HEK293T (cell line): ENCODE measurements at regions not wholly inside any gene's neighbourhood (a gene's known extent, or its start where the extent isn't known, plus 50 kb on each side); places are given as distances from the start of the nearest gene placed in this dataset.

Experiments used
- ARNT ChIP-seq: fragments of 450-650 bp; IDR thresholded peaks from 2 replicates; pipeline ENCODE4 v1.6.1; 2017; ENCODE audit warnings: mild to moderate bottlenecking
- BHLHE40 ChIP-seq: fragments of 450-650 bp; IDR thresholded peaks from 2 replicates; pipeline ENCODE4 v1.6.1; 2016; ENCODE audit warnings: mild to moderate bottlenecking, moderate library complexity, borderline replicate concordance
- CTBP1 ChIP-seq: fragments of 450-650 bp; IDR thresholded peaks from 2 replicates; pipeline ENCODE4 v1.6.1; 2016; ENCODE audit warnings: borderline replicate concordance
- ELF4 ChIP-seq: fragments of 450-650 bp; IDR thresholded peaks from 2 replicates; pipeline ENCODE4 v1.6.1; 2017; ENCODE audit warnings: antibody characterized with exemption
- FOXA1 ChIP-seq: fragments of 450-650 bp; IDR thresholded peaks from 2 replicates; pipeline ENCODE4 v1.6.1; 2016; ENCODE audit warnings: mild to moderate bottlenecking
- HDGF ChIP-seq: fragments of 450-650 bp; IDR thresholded peaks from 2 replicates; pipeline ENCODE4 v1.6.1; 2017; ENCODE audit warnings: antibody characterized with exemption, borderline replicate concordance
- LEF1 ChIP-seq: fragments of 450-650 bp; IDR thresholded peaks from 2 replicates; pipeline ENCODE4 v1.6.1; 2017; ENCODE audit warnings: mild to moderate bottlenecking, borderline replicate concordance
- NFRKB ChIP-seq: fragments of 450-650 bp; IDR thresholded peaks from 2 replicates; pipeline ENCODE4 v1.6.1; 2016; ENCODE audit warnings: mild to moderate bottlenecking, moderate library complexity
- SUZ12 ChIP-seq: fragments of 450-650 bp; IDR thresholded peaks from 2 replicates; pipeline ENCODE4 v1.6.1; 2016; ENCODE audit warnings: mild to moderate bottlenecking
- TF ChIP-seq, protein P1 (sequence below): fragments of 450-650 bp; IDR thresholded peaks from 2 replicates; pipeline ENCODE4 v1.6.1; 2016

DNA sequence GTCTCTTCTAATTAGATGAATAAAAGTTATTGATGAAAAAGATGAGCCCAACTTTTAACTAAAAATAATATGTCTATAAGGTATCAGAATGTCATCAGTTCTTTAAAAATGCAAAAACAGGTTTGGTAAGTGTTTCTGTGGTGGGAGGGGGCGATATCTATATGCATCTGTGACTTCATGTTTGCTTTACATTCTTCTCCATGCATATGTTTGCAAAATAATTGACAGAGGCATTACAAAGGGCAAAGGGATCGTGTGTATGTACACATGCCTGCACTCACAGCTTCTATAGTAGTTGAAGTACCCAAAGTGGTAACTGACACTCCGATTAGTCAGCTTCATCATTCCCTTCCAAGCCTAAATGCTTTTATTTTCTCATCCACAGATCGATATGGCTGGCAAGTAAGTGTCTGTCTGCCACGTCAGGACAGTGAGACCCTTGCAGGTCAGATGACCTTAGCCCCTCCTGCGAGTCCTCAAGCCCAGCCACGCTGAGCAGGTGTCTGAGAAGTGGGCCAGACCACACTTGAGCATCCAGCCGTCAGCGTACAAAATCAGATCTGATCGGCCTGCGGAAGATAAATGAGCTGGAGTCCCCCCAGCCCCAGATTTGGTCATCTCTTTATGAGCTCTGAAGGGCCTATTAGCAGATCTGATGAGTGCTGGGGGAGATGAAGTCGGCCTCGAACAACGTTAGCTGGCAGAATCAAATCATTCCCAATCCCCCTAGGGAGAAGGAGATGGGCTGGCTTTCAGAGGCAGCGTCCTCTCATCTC, 369.1 kb downstream of the MAFB start:
- TF ChIP-seq BHLHE40, result no peak
- TF ChIP-seq, protein P1, sequence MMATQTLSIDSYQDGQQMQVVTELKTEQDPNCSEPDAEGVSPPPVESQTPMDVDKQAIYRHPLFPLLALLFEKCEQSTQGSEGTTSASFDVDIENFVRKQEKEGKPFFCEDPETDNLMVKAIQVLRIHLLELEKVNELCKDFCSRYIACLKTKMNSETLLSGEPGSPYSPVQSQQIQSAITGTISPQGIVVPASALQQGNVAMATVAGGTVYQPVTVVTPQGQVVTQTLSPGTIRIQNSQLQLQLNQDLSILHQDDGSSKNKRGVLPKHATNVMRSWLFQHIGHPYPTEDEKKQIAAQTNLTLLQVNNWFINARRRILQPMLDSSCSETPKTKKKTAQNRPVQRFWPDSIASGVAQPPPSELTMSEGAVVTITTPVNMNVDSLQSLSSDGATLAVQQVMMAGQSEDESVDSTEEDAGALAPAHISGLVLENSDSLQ, result no peak
- no peak for TF ChIP-seq CTBP1
- TF ChIP-seq LEF1, result no peak
- TF ChIP-seq ARNT, result no peak
- TF ChIP-seq HDGF, result no peak
- TF ChIP-seq NFRKB, result no peak
- no peak for TF ChIP-seq FOXA1
- TF ChIP-seq SUZ12, result no peak
- TF ChIP-seq ELF4, result no peak
